Stimulated activated CD4-positive, alpha-beta T cell treated with anti-CD3 and anti-CD28 coated beads, Interleukin-12 subunit alpha, Interleukin-12 subunit beta, amount 100 ng/mL, for 48 hours (primary cell): ENCODE measurements at regions not wholly inside any gene's neighbourhood (a gene's known extent, or its start where the extent isn't known, plus 50 kb on each side); places are given as distances from the start of the nearest gene placed in this dataset.

Experiments
- DNase-seq, 3 donors: peaks; one replicate each; pipeline ENCODE4 v3.0.0-alpha.2; 2020; ENCODE audit warnings: low read depth in 2 of 3, low spot score in 1 of 3

DNA sequence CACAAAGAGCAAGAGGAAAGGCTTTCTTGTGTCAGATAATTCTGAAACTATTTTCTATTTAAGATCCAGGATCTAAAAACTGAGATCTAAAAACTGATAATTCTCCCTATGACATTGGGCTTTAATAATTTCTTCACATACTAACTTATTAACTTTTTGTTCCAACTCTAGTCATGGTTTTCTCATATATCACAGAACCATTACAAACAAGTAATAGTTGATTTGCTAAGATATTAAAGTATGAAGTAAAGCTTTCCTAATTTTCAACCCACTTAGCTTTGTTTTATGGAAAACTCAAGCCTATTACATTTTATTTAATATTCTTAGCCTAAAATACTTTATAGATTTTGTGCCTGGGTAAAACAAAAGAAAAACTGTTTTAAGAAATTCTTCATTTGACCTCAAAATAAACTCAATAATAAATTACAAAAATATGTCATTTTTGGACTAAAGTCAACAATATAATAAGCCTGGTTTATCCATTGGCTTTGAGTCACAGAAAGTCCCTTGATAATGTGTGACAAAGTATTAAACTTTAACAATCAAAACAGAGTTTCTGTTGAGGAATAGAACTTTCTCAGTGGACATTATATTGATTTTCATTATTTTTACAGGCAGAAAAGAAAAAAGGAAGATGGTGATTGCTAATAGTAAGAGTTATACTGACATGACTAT is 1142.9 kb upstream of the SORCS1 start:
- DNase-seq: no peak

DNA sequence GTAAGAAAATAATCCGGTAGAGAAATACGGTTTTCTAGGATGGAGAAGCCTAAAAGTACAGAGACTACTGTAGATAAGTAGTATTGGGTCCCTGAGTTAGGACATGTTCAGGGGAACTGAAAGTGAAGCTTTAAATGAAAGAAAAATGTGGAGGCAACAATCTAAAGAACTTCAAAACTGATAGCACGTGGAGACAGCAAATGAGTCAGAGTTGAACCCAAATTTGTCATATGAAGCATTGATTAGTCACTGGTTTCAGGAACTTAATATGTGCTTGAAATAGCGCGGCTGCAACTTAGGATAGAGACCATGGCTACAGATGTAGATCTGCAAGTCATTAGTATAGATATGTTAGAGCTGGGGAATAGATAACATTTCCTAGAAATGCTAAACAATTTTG is 1138.6 kb upstream of the SORCS1 start:
- no peak for DNase-seq

DNA sequence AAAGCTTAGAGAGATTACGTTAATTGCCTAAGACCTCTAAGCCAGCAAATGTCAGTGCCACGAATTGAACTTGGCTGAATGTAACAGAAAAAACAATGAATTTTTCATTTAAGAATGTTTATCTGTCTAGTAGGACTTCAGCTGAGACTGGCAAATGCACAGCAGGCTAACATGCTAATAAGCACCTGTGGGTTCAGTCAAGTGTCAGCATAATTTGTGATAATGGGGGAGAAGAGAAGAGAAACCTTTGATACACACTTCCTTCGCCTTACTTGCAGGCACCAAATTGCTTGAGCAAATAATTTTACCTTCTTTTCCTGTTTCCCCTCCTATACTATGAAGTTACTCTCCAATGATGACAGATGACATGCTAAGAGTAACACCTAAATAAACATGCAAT is 1136.5 kb upstream of the SORCS1 start:
- DNase-seq: no peak

DNA sequence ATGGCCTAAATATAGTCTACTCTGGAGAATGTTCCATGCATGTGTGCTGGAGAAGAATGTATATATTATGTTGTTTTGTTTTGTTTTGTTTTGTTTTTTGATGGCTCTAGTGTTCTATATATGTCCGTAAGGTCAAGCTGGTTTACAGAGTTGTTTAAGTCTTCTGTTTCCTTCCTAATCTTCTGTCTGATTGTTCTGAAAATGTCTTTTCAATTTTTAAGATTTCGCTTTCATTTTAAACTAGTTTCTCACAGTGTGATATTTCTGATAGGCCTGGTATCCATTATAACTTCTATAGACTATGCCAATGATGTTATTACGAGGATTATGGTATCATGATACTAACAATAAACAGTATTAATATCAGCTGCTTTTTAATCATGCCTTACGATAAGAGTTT is 1126.3 kb upstream of the SORCS1 start:
- no peak for DNase-seq

DNA sequence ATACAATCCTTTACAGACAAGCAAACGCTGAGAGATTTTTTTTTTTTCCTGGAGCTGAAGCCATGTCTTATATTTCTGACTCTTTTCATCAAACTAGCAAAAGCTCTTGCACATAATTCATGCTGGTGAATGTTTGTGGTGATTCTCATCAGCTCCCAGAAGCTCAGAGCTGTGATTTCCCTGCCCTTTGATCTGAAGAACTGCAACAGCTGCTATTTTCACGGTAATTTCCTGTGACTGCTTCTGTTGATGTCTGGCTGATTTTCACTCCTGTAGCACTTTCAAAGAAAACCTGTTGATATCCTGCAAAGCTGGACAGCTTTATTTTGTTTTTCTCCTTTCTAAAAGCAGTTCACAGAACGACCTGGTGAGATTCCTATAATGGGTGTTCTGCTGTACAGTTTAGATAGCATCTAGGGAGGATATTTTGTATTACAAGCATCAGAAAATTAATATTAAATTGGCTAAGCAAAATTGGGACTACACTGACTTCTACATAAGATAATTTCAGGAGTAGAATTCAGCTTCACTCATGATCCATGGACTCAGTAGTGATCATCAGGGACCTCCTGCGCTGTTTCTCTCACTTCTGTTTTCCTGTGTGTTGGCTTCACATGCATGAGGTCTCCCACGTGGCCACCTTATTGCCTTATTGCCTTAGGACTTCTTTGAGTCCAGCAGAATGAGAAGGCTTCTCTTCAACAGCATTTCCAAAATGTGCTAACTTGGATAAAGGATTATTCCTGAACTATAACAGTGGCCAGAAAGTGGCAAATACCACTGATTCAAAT is 1111.6 kb upstream of the SORCS1 start:
- DNase-seq: no peak

DNA sequence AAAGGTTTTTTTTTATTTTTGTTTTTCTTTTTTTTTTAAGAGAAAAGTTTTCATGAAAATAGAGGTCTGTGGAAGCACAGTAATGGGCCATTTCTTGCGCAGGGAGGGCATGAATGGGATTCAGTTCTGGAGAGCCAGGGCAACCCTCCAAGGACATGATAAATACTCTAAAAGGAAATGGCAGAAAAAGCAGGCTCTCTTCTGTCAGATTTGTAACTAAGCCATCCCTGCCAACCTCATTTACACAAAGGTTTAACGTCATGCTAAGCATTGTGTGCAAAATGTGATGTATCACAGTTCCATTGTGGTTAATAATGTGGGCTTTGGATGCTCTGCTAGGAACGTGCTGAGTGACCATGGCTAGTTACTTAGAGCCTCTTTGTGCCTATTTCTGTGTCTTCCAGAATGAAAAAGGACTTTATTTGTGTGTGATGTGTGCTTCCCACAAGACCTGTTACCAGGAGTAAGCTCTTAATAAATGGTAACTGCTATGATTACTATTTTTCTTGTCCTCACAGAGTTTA is 1095.9 kb upstream of the SORCS1 start:
- DNase-seq: no peak

DNA sequence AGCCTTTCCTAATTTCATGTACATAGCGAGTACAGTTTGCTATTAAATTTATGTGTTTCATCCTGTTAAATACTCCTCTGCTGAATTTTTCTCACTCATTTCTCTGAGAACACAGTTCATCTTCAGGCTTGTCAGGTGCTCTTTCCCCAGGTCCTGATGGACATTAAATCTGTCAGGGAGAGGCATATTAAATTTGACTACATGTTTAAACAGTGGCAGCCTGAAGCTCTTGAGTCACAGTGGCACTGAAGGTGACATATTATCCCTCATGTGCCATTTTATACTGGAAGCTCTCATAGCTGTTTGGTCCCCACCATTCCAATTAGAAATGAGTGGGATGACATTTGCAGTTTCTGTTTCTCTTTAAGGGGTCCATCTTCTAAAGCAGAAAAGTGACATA is 1089.6 kb upstream of the SORCS1 start:
- no peak for DNase-seq

DNA sequence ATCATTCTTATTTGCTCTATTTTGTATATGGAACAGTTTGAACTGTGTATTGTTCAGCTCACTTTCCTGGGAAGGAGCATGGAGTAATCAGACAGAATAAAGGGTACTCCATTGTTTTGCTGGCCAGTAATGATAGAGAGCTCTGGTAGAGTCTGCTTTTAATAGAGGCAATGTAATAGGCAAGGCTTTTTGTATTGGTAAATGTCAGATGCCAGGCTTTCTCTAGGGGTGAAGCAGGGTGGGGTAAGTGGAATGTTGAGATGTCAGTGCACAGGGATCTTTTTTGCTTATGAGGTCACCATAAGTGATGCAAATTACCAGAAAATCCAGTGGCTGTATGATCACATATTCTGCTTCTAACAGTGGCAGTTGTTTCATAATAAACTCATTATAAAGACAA is 1088.3 kb upstream of the SORCS1 start:
- DNase-seq: no peak

DNA sequence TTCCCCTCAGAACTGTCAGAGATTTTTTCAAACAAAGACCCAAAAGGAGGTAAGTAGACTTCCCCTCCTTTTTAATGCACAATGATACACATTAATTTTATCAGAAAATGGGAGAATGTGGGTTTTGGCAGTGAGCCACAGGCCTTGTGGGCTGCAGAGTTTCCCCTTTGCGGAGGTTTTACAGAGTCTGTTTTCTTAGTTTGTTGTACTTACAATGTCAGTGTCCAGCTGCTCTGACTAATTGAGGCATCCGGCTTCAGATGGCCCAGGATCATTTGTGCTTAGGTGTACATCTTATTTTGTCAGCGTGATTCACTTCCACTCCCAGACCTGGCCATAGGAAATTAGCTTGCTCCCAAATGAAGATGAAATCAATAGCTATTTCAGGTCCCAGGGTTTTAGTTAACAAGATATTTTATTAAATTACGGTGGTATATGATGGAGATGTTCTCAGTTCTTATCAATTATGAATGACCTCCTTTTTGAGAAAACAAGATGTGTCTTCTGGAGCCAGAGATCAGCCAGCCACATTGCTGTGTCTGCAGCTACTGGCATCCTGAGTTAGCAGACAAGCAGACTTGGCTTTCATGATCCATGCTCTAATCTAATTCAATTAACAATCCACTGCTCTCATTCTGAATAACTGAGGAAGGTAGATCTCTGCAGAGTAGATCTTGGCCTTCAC is 1086.6 kb upstream of the SORCS1 start:
- DNase-seq: no peak

DNA sequence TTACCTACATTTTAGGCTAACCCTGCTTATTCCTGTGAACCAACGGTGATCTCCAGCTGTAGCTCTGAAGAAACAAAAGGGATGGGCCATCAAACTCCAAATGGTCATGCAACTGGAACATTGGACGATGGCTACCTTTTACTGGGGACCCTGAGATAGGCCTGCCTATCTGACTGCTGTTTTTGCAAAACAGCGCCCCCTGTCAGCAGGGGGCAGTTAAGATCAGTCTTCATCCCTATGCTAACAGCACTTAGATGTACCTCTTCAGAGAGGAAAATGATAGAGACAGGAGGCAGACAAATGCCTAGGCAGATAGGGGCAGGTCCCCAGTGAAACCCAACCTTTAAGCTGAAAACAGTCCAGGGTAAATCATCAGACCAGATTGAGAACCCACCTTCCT is 1085.4 kb upstream of the SORCS1 start:
- DNase-seq: no peak

DNA sequence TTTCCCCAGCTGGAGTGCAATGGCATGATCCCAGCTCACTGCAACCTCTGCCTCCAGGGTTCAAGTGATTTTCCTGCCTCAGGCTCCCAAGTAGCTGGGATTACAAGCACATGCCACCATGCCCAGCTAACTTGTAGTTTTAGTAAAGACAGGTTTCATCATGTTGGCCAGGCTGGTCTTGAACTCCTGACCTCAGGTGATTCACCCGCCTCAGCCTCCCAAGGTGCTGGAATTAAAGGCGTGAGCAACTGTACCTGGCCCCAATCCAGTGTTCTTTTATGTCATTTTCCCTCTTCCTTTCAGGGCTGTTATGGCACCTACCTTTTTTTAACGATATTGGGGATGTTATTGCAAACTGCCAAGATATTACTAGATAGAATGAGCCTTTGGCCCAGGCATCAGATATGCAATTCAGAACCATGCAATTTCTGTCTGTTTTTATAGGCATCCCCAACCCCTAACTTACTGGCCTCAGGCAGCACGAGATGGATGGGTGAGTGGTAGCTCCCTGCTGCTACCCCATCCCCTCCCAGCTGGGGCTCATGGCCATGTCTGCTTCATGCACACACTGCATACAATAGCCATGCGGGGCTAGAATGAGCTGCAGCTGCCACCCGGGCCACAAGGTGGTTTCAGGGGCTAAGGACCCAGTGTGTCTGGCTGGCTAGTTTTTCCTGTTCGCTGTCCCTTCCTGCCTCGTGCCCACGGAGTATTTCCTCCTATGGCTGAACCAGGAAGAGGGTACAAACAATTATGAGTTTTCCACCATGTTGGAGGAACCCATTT is 1080.1 kb upstream of the SORCS1 start:
- DNase-seq: no peak

DNA sequence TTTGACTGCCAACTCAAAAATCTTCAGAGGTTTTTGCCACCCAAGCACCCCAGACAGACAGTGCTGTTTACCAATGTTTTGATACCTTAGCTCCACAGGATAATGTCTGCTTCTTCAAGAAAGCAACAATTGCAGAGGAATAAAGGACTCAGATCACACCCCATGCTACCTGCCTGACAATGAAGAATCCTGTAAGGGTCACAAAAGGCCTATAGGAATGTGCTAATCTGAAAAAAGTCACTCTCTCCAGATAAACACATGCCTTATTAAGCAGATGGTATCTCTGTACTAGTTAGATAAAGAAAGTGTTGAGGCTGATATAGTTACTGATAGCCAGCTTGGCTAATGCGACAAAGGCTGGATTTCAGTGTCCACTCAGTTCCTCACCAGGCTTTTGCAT is 1076.7 kb upstream of the SORCS1 start:
- no peak for DNase-seq

DNA sequence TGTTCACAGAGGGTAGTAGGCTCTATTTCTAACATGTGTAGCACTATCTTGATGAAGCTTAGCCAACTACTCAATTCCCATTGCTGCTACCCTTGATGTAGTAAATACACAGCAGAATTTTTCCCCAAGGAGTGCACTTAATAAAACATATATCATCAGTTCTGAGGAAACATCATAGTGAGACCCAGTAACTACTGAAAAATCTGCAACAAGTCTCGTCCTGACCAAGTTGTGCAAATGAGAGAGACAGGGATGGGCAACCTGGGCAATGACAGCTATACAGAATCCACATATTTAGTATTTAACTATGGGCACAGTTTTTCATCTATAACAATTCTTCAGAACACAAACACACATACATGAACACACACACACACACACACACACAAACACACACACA is 1073.8 kb upstream of the SORCS1 start:
- no peak for DNase-seq

DNA sequence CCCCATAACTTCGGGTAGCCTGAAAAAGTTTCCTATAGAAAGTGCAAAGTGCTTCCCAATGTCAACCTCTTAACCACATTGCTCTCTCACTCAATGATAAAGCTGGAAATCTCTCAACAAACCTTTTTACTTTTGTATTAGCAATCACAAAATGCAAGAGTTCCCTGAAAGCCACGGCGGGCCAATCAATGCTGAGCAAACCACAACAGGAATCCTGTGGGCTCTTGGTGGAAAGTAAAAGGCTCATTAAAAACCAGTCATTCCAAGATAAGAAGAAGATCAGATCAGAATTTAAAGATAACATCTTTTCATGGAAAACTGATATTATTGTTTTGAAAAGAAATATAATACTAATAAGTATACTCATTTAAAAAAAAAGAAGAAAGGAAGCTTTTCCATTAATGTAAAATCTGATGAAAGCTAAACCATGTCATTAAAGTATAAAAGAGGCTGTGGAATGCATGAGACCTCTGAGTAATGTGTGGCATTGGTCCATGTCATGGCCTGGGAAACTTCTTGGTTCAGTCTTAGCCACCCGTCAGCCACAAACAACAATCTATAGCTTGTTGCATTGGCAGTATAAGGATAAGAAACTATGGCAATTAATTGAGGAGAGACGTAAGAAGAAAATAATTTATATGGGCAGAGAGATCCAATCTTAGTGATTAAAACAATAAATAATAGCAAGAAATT is 1066.1 kb upstream of the SORCS1 start:
- no peak for DNase-seq

DNA sequence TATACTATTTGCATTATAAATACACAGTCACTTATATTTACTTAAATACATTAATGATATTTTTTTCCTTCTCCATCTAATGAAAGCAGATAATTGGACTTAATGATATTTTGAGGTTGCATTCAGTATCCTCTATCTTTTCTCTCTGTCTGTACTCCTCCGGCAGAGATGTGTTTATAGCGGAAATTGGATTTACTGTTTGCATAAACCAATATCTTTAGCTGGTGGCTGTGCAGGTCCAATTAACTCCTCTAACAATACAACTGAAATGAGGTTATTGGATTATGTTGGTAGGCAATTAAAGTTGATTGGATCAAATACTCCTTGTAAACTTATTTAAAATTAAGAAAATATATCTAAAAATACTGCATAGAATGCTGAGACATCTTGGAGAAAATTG is 1044.2 kb upstream of the SORCS1 start:
- no peak for DNase-seq

DNA sequence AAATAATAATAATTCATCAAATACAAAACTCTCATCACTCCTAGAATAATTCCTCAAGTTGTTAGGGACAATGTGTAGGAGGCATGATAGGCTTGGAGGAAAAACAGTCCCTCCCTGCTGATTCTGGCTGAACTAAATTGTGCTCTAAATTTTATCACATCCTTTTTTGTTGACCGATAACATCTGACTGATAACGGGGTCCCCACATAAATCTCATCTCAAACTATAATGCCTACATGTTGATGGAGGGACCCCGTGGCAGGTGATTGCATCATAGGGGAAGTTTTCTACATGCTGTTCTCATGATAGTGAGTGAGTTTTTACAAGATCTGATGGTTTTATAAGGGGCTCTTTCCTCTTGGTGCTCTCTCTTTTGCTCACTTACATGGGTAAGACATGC is 1043.5 kb upstream of the SORCS1 start:
- DNase-seq: no peak

DNA sequence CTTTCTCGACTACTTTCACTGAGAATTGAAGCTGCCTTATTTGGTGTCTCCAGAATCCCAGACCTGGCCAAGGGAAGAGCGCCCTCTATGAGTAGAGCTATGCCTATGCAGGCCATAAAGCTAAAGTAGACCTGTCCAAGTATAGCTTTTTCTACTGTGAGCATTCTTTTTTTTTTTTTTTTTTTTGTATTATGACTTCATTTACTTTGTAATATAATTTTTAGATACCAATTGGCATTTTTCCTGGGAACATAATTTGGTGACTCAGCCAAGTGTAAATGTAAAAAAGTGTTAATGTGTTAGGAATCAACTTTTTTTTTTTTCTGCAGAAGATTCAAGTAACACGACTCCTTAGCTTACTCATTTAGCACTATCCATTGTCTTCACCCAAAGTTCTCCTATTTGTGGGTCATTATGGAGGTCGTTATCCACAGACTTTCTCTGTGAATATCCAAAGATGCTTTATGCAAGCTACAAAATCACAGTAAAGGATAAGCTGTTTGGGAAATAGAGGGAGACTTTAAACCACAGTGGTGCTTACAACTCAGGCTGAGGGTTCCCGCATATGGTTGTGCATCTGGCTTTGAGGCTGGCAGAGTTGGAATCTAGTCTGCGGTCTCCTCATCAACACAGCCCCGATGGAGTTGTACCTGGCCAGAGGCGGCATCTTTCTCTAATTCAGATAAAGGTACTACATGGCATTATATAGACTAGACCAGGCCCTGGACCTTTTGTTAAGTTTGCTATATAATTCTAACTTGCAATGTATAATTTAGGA is 1040.2 kb upstream of the SORCS1 start:
- DNase-seq: no peak

DNA sequence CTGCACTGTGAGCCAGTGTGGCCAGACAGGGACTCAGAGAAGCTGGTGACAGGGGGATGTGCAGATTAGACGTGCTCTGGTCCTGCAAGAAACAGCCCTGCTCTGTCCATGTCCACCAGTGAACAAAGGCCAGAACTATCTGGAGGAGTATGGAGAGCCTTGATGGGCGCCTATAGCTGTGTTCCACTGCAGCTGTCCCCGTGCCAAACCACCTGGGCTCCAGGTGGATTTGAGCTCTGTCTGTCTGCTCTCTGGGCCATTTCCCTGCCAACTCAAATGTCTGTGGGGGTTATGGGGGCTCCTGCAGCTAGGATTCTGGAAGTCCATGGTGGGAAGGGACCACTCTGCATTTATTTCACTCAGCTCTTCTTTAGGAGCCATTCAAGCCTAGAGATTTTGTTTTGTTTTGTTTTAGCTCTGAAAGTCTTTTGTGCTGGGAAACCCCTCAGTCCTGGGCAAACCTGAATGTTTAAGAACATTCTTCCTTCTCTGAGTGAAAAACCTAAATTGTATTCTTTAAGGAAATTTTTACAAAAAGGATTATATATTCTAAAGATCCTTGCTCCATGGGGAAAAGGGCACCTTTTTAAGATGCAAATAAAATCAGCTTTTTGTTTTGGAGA is 1039.5 kb upstream of the SORCS1 start:
- DNase-seq: no peak

DNA sequence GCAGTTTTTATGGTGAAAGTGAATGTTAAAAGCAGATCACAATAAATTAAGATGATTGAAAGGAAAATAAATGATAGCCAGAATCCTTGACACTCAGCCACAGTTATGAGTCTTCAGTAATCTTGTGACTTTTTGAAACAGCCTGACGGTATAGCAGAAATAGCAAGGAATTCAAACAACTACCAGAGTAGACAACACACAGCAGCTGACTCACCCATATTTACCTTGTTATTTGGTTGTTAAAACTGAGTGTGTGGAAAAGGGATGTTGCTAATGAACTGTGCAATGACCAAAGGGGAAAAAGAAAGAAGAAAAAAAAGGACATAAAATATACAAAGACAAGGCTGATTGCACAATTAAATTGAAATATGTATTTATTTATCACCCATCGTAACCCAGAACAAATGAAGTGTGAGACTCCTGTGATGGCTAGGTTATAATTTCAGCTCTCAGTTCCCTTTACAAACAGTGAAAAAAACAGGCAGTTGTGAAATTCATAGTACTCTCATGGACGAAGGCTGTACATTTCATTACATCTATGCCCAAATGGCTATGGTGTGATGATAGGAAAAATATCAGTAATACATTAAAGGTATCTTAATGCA is 1023.0 kb upstream of the SORCS1 start:
- no peak for DNase-seq
